ENCODE measurements at regions not wholly inside any gene's neighbourhood (a gene's known extent, or its start where the extent isn't known, plus 50 kb on each side); places are given as distances from the start of the nearest gene placed in this dataset.

DNA sequence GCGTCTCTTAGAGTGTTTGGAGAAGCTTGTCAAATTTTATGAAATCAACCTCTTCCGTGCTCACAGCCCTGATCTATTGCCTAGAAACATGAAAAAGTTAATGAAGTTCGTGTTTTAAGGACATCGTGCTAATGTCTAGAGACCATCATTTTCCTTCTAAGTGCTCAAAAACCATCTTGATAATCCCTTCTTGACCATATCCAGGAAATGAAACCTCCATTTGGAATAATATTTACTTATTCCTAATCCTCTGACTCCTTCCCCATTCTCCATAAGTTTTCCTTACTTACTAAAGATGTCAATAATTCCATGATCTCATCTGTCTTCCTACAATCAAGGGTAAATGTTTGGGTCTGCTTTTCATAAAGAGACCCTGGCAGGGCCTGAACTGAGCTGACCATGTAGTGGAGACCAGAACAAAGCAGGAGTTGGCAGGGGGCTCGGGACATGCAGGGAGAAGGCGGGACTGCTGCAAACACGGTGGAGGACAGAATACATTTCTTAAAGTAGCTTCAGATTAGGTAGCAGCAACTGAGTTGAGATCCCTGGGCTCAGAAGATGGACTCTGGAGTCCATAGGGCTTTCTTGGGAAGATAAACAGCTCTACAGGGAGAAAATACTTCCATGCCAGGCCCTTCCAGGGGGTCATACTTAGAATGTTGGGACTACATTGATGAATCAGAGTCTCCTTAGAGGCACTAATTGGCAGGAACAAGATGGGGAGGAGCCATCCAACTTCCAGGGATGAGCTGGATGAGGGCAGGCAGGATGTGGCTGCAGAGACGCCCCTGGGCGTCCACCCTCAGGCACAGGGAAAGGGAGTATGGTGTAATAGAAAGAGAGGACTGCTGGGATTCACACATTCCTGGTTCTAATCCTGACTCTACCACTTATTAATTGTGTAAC, 100.7 kb downstream of the RIN2 start:
- H3K27me3 ChIP-seq (ENCODE audit: control insufficient read depth, insufficient read depth, low read length): no peaks in the 10 kb centered on the region
- no peaks in the 10 kb centered on the region for H3K9me3 ChIP-seq (ENCODE audit: control insufficient read depth, low read depth, low read length)
- no peak overlapping the region for H3K9ac ChIP-seq (ENCODE audit: low read length)
- H3K27ac ChIP-seq (ENCODE audit: low read length): no peak overlapping the region
- no peaks in the 10 kb centered on the region for H3K4me1 ChIP-seq (ENCODE audit: control insufficient read depth, low read depth, low read length)
- no peaks in the 10 kb centered on the region for H3K36me3 ChIP-seq (ENCODE audit: control insufficient read depth, low read depth, low read length)
- no peak overlapping the region for H3K4me3 ChIP-seq (ENCODE audit: low read length)

DNA sequence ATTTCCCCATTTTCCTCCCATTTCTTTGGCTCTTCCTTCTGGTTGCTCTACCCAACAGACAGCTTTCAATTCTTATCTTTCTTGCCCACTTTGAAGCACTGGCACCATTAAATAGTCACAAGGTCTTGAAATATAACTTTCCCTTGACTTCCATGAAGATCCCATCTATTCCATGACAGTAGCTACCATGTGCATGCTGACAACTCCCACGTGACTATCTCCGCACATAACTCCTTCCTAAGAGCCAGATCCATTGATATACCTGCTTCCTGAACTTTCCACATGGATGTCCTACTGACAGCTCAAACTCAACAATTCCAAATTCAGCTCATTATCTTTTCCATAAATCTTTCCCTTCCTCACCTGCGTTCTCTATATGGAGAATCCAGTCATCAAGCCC, 101.4 kb downstream of the RIN2 start:
- Histone ChIP-seq H3K9me3 (ENCODE audit: control insufficient read depth, low read depth, low read length) (no peaks in the 10 kb centered on the region), H3K9ac (ENCODE audit: low read length) (no peak overlapping the region), H3K36me3 (ENCODE audit: control insufficient read depth, low read depth, low read length) (no peaks in the 10 kb centered on the region), H3K4me3 (ENCODE audit: low read length) (no peak overlapping the region), H3K27me3 (ENCODE audit: control insufficient read depth, insufficient read depth, low read length) (no peaks in the 10 kb centered on the region), H3K27ac (ENCODE audit: low read length) (no peak overlapping the region), H3K4me1 (ENCODE audit: control insufficient read depth, low read depth, low read length) (no peaks in the 10 kb centered on the region)

DNA sequence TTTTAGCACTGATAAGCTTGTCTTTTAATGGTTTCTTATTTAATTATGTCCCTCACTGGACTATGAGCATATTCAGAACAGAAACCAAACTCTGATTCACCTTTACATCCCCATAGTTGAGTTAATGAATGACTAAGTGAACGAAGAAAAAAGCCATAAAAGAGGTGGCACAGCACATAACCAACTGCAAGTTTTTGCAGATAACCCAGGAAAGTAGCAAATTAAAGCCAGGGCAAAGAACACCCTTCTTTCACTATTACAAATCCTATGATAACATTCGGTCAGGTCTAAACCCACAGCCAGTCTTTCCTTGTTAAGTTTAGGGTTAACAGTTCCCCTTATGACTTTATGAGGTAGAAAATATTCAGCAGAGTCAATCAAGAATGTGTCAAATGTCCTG, 102.7 kb downstream of the RIN2 start:
- no peak overlapping the region for H3K9ac ChIP-seq (ENCODE audit: low read length)
- H3K27me3 ChIP-seq (ENCODE audit: control insufficient read depth, insufficient read depth, low read length): no peaks in the 10 kb centered on the region
- H3K27ac ChIP-seq (ENCODE audit: low read length): no peak overlapping the region
- H3K4me3 ChIP-seq (ENCODE audit: low read length): no peak overlapping the region
- H3K36me3 ChIP-seq (ENCODE audit: control insufficient read depth, low read depth, low read length): no peaks in the 10 kb centered on the region
- no peaks in the 10 kb centered on the region for H3K4me1 ChIP-seq (ENCODE audit: control insufficient read depth, low read depth, low read length)
- no peaks in the 10 kb centered on the region for H3K9me3 ChIP-seq (ENCODE audit: control insufficient read depth, low read depth, low read length)

DNA sequence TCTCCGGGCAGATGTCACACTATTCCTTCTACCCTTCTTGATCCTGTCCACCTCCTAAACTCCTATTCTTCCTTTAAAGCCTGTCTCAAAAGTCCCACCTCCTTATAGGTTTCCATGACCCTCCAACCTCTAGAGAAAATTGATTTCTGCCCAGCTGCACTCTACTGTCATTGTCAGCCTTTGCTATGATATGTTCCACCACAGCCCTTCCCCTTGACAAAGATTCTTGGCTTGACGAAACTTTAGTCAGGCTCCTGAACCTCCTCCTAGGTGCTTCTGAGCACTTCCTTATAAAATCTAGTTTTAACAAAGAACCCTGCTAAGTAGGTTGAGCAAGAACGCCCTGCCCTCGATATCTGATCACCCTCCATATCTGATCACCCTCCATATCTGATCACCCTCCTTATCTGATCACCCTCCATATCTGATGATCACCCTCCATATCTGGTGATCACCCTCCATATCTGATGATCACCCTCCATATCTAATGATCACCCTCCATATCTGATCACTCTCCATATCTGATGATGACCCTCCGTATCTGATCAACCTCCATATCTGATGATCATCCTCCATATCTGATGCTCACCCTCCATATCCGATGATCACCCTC, 103.2 kb downstream of the RIN2 start:
- Histone ChIP-seq H3K9me3 (ENCODE audit: control insufficient read depth, low read depth, low read length) (no peaks in the 10 kb centered on the region), H3K27me3 (ENCODE audit: control insufficient read depth, insufficient read depth, low read length) (no peaks in the 10 kb centered on the region), H3K27ac (ENCODE audit: low read length) (no peak overlapping the region), H3K36me3 (ENCODE audit: control insufficient read depth, low read depth, low read length) (no peaks in the 10 kb centered on the region), H3K4me3 (ENCODE audit: low read length) (no peak overlapping the region), H3K4me1 (ENCODE audit: control insufficient read depth, low read depth, low read length) (no peaks in the 10 kb centered on the region), H3K9ac (ENCODE audit: low read length) (no peak overlapping the region)

DNA sequence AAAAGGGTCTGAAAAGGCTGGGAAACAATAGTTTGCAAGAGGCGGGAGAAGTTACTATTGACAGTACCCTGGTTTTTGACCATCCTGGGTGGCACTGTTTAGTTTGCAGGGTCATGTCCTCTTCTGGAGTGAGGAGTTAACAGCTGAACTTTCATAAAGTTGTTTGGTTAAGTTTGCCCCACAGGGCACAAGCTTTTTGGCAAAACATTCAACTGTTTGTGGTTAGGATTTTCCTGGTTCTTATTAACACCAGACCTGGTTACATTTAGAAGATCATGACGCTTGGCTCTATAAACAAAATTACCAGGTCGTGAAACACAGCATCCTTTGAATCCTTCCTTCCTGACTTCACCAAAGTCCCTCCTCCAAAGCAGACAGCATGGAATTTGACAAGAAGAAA, 106.1 kb downstream of the RIN2 start:
- Histone ChIP-seq H3K4me3 (ENCODE audit: low read length) (no peak overlapping the region), H3K36me3 (ENCODE audit: control insufficient read depth, low read depth, low read length) (no peaks in the 10 kb centered on the region), H3K27me3 (ENCODE audit: control insufficient read depth, insufficient read depth, low read length) (no peaks in the 10 kb centered on the region), H3K9ac (ENCODE audit: low read length) (no peak overlapping the region), H3K4me1 (ENCODE audit: control insufficient read depth, low read depth, low read length) (no peaks in the 10 kb centered on the region), H3K27ac (ENCODE audit: low read length) (no peak overlapping the region), H3K9me3 (ENCODE audit: control insufficient read depth, low read depth, low read length) (peaks cover 2% of the 10 kb centered on the region)

DNA sequence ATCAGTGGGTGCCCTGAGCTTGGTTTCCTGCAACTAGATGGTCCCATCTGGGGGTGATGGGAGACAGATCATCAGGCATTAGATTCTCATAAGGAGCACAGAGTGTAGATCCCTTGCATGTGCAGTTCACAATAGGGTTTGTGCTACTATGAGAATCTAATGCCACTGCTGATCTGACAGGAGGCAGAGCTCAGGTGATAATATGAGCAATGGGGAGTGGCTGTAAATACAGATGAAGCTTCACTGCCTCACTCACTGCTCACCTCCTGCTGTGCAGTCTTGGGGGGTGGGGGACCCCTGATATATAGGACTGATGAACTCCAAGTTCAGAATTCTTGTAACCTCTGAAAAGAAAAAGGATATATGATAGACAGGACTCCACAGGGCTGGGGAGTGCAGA, 108.0 kb downstream of the RIN2 start:
- Histone ChIP-seq H3K4me1 (ENCODE audit: control insufficient read depth, low read depth, low read length) (no peaks in the 10 kb centered on the region), H3K27me3 (ENCODE audit: control insufficient read depth, insufficient read depth, low read length) (no peaks in the 10 kb centered on the region), H3K4me3 (ENCODE audit: low read length) (no peak overlapping the region), H3K36me3 (ENCODE audit: control insufficient read depth, low read depth, low read length) (no peaks in the 10 kb centered on the region), H3K9ac (ENCODE audit: low read length) (no peak overlapping the region), H3K9me3 (ENCODE audit: control insufficient read depth, low read depth, low read length) (peaks cover 2% of the 10 kb centered on the region), H3K27ac (ENCODE audit: low read length) (no peak overlapping the region)

DNA sequence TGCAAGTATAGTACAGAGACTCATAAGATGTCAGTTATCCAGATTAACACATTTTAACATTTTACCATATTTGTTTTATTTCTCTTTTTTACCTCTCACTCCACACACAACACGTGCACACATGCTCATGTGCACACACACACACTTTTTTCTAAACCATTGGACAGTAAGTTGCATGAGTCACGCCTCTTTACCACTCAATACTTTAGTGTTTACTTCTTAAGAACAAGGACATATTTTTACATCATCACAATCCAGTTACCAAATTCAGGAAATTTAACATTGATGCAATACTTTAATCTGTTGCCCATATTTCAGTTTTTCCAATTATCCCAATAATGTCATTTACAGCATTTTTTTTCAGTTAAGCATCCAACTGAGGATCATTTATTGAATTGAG, 109.0 kb downstream of the RIN2 start:
- H3K9ac ChIP-seq (ENCODE audit: low read length): no peak overlapping the region
- H3K27ac ChIP-seq (ENCODE audit: low read length): no peak overlapping the region
- no peaks in the 10 kb centered on the region for H3K36me3 ChIP-seq (ENCODE audit: control insufficient read depth, low read depth, low read length)
- H3K27me3 ChIP-seq (ENCODE audit: control insufficient read depth, insufficient read depth, low read length): no peaks in the 10 kb centered on the region
- H3K4me3 ChIP-seq (ENCODE audit: low read length): no peak overlapping the region
- H3K9me3 ChIP-seq (ENCODE audit: control insufficient read depth, low read depth, low read length): peaks cover 2% of the 10 kb centered on the region
- H3K4me1 ChIP-seq (ENCODE audit: control insufficient read depth, low read depth, low read length): no peaks in the 10 kb centered on the region

DNA sequence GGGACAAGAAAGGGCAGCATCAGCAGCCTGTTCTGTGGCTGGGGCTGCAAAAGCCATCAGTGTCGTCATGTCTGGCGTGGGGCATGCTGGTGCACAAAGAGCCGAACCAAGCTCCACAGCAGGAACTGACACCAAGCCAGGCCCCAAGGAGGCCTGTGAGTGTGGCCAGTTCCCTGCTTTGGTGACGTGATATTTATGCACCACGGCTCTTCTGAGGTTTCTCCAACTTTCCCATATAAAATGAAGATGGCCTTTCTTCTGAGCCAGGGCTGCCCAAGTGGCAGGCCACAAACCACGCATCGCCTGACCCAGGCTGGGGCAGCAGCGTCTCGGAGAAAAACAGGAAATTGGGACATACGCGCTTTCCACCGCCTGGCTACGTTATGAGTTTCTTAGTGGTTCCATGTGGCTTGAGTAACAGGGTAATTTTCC, 109.9 kb downstream of the RIN2 start:
- no peak overlapping the region for H3K4me3 ChIP-seq (ENCODE audit: low read length)
- no peak overlapping the region for H3K27ac ChIP-seq (ENCODE audit: low read length)
- H3K4me1 ChIP-seq (ENCODE audit: control insufficient read depth, low read depth, low read length): no peaks in the 10 kb centered on the region
- H3K9me3 ChIP-seq (ENCODE audit: control insufficient read depth, low read depth, low read length): peaks cover 2% of the 10 kb centered on the region
- no peaks in the 10 kb centered on the region for H3K27me3 ChIP-seq (ENCODE audit: control insufficient read depth, insufficient read depth, low read length)
- no peaks in the 10 kb centered on the region for H3K36me3 ChIP-seq (ENCODE audit: control insufficient read depth, low read depth, low read length)
- no peak overlapping the region for H3K9ac ChIP-seq (ENCODE audit: low read length)

DNA sequence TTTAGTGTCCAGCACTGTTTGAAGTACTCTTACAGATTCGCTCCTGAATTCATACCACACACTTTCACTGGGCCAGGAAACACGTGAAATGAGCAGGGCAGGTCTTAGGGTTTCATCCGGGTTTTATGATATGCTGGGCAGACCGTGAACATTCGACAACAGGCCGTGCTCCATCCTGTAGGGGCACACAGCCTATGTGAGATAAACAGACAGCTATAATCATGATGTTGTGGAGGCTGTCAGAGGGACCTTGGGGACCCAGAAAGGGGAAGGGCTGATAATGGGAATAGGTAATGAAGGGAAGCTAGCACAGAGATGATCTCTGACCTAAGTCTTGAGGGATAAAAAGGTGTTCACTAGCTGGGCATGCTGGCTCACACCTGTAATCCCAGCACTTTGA, 110.4 kb downstream of the RIN2 start:
- no peak overlapping the region for H3K27ac ChIP-seq (ENCODE audit: low read length)
- no peak overlapping the region for H3K4me3 ChIP-seq (ENCODE audit: low read length)
- H3K36me3 ChIP-seq (ENCODE audit: control insufficient read depth, low read depth, low read length): no peaks in the 10 kb centered on the region
- H3K27me3 ChIP-seq (ENCODE audit: control insufficient read depth, insufficient read depth, low read length): no peaks in the 10 kb centered on the region
- H3K4me1 ChIP-seq (ENCODE audit: control insufficient read depth, low read depth, low read length): no peaks in the 10 kb centered on the region
- peaks cover 2% of the 10 kb centered on the region for H3K9me3 ChIP-seq (ENCODE audit: control insufficient read depth, low read depth, low read length)
- no peak overlapping the region for H3K9ac ChIP-seq (ENCODE audit: low read length)

DNA sequence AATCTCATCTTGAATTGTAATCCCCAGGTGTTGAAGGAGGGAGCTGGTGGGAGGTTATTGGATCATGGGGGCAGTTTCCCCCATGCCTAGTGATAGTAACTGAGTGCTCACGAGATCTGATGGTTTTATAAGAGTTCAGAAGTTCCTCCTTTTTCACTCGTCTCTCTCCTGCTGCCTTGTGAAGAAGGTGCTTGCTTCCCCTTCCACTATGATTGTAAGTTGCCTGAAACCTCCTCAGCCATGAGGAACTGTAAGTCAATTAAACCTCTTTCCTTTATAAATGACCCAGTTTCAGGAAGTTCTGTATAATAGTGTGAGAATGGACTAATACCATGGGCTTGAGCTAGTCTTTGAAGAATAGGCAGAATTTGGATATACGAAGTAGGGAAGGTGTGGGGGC, 113.9 kb downstream of the RIN2 start:
- Histone ChIP-seq H3K9ac (ENCODE audit: low read length) (no peak overlapping the region), H3K36me3 (ENCODE audit: control insufficient read depth, low read depth, low read length) (no peaks in the 10 kb centered on the region), H3K27ac (ENCODE audit: low read length) (no peak overlapping the region), H3K4me3 (ENCODE audit: low read length) (no peak overlapping the region), H3K27me3 (ENCODE audit: control insufficient read depth, insufficient read depth, low read length) (no peaks in the 10 kb centered on the region), H3K4me1 (ENCODE audit: control insufficient read depth, low read depth, low read length) (no peaks in the 10 kb centered on the region), H3K9me3 (ENCODE audit: control insufficient read depth, low read depth, low read length) (peaks cover 2% of the 10 kb centered on the region)

DNA sequence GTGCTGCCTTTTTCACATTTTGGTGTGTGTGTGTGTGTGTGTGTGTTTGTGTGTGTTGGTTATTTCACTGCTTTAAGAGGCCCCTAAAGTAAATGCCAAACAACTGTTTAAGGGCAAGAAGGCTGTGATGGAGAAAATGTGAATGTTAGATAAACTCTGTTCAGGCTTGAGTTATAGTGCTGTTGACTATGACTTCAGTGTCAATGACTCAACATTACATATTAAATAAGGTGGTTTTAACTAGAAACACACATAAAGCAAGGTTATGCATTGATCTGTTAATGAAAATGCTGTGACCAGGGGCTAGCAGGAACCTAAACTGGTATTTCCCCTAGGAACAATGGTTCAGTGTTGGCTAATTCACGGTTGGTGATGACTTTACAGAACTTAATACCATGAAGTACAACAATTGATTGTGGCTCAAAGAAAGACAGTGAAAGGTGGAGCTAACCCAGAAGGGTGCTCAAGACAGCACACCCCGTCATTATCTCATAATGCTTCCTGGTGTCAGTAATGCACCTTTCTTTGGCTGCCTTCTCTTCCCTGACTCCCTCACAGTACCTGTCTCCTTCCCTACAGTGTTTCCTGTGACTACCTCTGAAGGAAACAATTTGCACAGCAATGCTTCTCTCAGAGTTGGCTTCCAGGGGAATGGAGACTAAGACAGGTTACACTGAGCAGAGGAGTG, 116.1 kb downstream of the RIN2 start:
- Histone ChIP-seq H3K9me3 (ENCODE audit: control insufficient read depth, low read depth, low read length) (no peaks in the 10 kb centered on the region), H3K36me3 (ENCODE audit: control insufficient read depth, low read depth, low read length) (no peaks in the 10 kb centered on the region), H3K27me3 (ENCODE audit: control insufficient read depth, insufficient read depth, low read length) (no peaks in the 10 kb centered on the region), H3K4me3 (ENCODE audit: low read length) (no peak overlapping the region), H3K4me1 (ENCODE audit: control insufficient read depth, low read depth, low read length) (no peaks in the 10 kb centered on the region), H3K9ac (ENCODE audit: low read length) (no peak overlapping the region), H3K27ac (ENCODE audit: low read length) (no peak overlapping the region)
